ENCODE measurements at regions not wholly inside any gene's neighbourhood (a gene's known extent, or its start where the extent isn't known, plus 50 kb on each side); places are given as distances from the start of the nearest gene placed in this dataset.

DNA sequence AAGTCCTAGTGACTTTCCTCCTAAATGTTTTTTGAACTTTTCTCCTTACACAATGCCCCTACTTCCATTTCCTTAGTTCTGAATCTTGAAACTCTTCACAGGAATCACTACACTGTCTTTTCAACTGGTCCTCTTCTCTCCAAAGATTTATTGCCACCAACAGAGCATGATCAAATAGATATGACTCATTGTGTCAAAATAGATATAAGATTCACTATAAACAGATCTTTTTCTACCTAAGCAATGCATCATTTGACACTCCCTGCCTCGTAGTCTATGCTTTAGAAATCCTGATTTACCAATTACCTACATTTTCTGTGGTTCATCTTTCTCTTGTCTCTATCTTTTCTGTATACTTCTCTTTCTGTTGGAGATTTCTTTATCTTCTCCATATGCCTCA is 789.6 kb upstream of the SLIT2 start:
- TF ChIP-seq POLR2A (IDR thresholded peaks at IDR 0.05; ENCODE audit: low read length) (no peak), GATA1 (IDR thresholded peaks at IDR 0.05; ENCODE audit: low read depth, low read length) (no peak)

Data from erythroblast (primary cell).